Esophagus muscularis mucosa (tissue), 4 donors: ENCODE measurements at regions not wholly inside any gene's neighbourhood (a gene's known extent, or its start where the extent isn't known, plus 50 kb on each side); places are given as distances from the start of the nearest gene placed in this dataset.

Source experiments
- DNase-seq: peaks from one replicate; pipeline ENCODE4 v3.0.0-alpha.2; 2017; ENCODE audit errors: extremely low spot score
- H3K27ac ChIP-seq, 4 donors: fragments of 200-600 bp; sonication (generic); replicated peaks in 1 of 4; 1 replicate in 3 of 4; 2 replicates in 1 of 4; pipeline ENCODE4 v1.5.1; 2016 to 2019; ENCODE audit warnings: mild to moderate bottlenecking in 1 of 4
- H3K27me3 ChIP-seq, 4 donors: fragments of 200-600 bp; sonication (generic); one replicate each; pipeline versions ENCODE4 v1.5.1 to v1.6.0; 2016 to 2019
- H3K36me3 ChIP-seq, 4 donors: fragments of 200-600 bp; sonication (generic); one replicate each; pipeline ENCODE4 v1.5.1; 2016 to 2019
- H3K4me1 ChIP-seq, 4 donors: fragments of 200-600 bp; sonication (generic); one replicate each; pipeline ENCODE4 v1.5.1; 2016 to 2019
- H3K4me3 ChIP-seq, 4 donors: fragments of 200-600 bp; sonication (generic); 1 replicate in 2 of 4; 2 replicates in 2 of 4; pipeline ENCODE4 v1.5.1; 2016 to 2019; ENCODE audit warnings: mild to moderate bottlenecking in 4 of 4, moderate library complexity in 1 of 4
- H3K9me3 ChIP-seq, 4 donors: fragments of 200-600 bp; sonication (generic); 1 replicate in 3 of 4; 2 replicates in 1 of 4; pipeline ENCODE4 v1.5.1; 2016 to 2019
- EP300 ChIP-seq: sonication (generic); formaldehyde crosslinking; IDR thresholded peaks from one replicate; pipeline ENCODE4 v1.6.1; 2017; ENCODE audit warnings: antibody characterized with exemption
- POLR2A ChIP-seq: fragments of 450-650 bp; IDR thresholded peaks from one replicate; pipeline ENCODE4 v1.6.1; 2017; ENCODE audit warnings: antibody characterized with exemption, moderate library complexity, mild to moderate bottlenecking, low read depth
- POLR2AphosphoS5 ChIP-seq, 2 donors: sonication (generic); formaldehyde crosslinking; IDR thresholded peaks; one replicate each; pipeline ENCODE4 v1.6.1; 2017; ENCODE audit warnings: antibody characterized with exemption in 2 of 2
- WGBS: methylation state at CpG from one replicate; pipeline ENCODE4 v1.1.5; 2018; 5-methylcytosine and 5-hydroxymethylcytosine counted together
- intact Hi-C: fragments of 100-400 bp; cut with DNase I; formaldehyde crosslinking; loops from one replicate; pipeline ENCODE4 v1.15.1; 2023
- TF ChIP-seq, protein P1 (sequence below), 3 experiments: fragments of 200-600 bp in 2 of 3; fragments of 450-650 bp in 1 of 3; sonication (generic) in 2 of 3; IDR thresholded peaks; one replicate each; pipeline ENCODE4 v1.5.1; 2017 to 2019; ENCODE audit warnings: antibody characterized with exemption in 3 of 3, mild to moderate bottlenecking in 2 of 3, moderate library complexity in 1 of 3

DNA sequence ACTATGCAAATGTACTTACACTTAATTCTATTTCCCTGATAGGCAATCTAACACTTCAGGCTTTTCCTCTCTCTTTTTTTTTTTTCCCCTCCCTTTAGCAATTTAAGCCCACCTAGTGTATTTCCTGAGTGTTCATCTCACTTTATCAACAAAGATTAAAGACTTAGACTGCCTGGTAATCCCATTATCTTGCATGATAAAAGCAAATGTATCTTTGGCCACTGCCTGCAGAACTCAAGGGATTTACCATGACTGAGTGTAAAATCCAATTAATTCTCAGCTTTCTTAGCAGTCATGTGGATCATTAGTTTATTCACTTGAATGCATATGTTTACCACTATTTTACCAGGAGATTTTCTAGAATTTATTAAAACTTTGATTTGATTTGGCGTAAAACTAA is 1102.2 kb upstream of the GYPC start:
- Histone ChIP-seq H3K27me3 (no peaks in the 10 kb centered on the region), H3K4me3 (no peak overlapping the region), H3K36me3 (no peaks in the 10 kb centered on the region), H3K4me1 (no peaks in the 10 kb centered on the region), H3K9me3 (no peaks in the 10 kb centered on the region), H3K27ac (no peak overlapping the region)
- no peak for DNase-seq
- TF ChIP-seq POLR2A (no peak), POLR2AphosphoS5 (IDR thresholded peaks at IDR 0.05) (no peak)
- intact Hi-C loops: no loop called here
- 100% methylated on average over 1 of the region's 1 CpG for WGBS

DNA sequence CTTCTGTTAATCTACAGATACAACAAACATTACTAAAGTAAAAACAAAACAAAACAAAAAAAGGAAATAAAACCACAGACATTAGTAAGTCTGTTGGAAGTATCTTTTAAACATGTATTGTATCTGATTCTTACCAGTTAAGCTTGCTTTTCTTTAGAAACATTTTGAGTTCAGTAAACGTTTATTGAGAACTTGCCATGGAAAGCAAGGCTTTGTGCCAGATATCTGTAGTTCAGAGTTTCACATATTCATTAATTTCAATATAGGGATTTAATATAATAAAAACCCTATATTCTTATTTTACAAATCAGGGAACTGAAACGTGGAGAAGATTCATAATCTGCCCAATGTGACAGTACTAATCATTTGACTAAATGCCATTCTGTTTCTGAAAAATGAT is 1101.0 kb upstream of the GYPC start:
- WGBS: 49% methylated on average over 2 of the region's 2 CpGs
- H3K36me3 ChIP-seq: no peaks in the 10 kb centered on the region
- DNase-seq: no peak
- no peaks in the 10 kb centered on the region for H3K9me3 ChIP-seq
- no peak for TF ChIP-seq POLR2AphosphoS5 (IDR thresholded peaks at IDR 0.05)
- no peak for TF ChIP-seq POLR2A
- TF ChIP-seq EP300: no peak
- TF ChIP-seq, protein P1, sequence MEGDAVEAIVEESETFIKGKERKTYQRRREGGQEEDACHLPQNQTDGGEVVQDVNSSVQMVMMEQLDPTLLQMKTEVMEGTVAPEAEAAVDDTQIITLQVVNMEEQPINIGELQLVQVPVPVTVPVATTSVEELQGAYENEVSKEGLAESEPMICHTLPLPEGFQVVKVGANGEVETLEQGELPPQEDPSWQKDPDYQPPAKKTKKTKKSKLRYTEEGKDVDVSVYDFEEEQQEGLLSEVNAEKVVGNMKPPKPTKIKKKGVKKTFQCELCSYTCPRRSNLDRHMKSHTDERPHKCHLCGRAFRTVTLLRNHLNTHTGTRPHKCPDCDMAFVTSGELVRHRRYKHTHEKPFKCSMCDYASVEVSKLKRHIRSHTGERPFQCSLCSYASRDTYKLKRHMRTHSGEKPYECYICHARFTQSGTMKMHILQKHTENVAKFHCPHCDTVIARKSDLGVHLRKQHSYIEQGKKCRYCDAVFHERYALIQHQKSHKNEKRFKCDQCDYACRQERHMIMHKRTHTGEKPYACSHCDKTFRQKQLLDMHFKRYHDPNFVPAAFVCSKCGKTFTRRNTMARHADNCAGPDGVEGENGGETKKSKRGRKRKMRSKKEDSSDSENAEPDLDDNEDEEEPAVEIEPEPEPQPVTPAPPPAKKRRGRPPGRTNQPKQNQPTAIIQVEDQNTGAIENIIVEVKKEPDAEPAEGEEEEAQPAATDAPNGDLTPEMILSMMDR (IDR thresholded peaks at IDR 0.05): no peak
- no peaks in the 10 kb centered on the region for H3K4me1 ChIP-seq
- intact Hi-C loops: no loop called here
- no peaks in the 10 kb centered on the region for H3K27me3 ChIP-seq
- H3K27ac ChIP-seq: no peak overlapping the region
- no peak overlapping the region for H3K4me3 ChIP-seq

DNA sequence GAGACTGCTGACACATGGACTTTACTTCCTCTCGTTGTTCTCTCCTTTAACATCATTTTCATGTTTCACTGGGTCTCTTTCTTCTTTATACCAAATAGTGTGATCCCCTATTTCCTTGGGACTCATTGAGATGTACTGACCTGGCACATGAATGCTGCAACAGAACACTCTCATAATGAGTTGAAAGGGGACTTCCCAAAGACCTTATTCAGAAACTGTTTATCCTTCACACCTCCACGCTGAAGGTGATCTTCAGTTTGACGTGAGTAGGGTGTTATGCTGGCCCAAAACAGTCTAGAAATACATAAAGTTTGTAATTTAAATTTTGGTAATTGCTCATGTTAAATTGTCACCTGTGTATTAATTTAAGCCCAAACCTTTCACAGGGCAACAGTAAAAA is 1096.8 kb upstream of the GYPC start:
- WGBS: 83% methylated on average over 3 of the region's 3 CpGs
- Histone ChIP-seq H3K9me3 (no peaks in the 10 kb centered on the region), H3K27me3 (no peaks in the 10 kb centered on the region), H3K27ac (no peak overlapping the region), H3K36me3 (no peaks in the 10 kb centered on the region), H3K4me3 (no peak overlapping the region), H3K4me1 (no peaks in the 10 kb centered on the region)
- DNase-seq: no peak
- TF ChIP-seq EP300: no peak
- TF ChIP-seq POLR2A: no peak
- TF ChIP-seq, protein P1 (IDR thresholded peaks at IDR 0.05): no peak
- no peak for TF ChIP-seq POLR2AphosphoS5 (IDR thresholded peaks at IDR 0.05)
- intact Hi-C loops: no loop called here

DNA sequence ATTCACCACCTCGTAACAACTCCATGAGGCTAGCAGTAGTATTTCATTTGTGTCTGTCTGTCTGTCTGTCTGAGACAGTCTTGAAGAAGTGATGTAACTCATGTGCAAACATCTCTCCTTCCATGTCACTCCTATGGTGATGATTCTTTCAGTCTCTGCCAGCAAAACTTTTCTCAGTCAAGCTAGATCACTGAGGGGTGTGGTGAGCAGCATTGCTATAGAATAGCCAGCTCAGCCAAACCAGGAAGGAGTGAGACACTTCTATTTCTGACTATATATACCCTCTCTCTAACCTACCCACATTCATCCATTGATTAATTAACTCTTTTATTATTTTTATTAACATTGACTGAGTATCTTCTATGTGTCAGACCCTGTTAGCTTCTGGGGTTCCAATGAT is 1095.1 kb upstream of the GYPC start:
- no peak overlapping the region for H3K4me3 ChIP-seq
- H3K36me3 ChIP-seq: no peaks in the 10 kb centered on the region
- H3K4me1 ChIP-seq: no peaks in the 10 kb centered on the region
- WGBS: 74% methylated on average over 1 of the region's 1 CpG
- TF ChIP-seq EP300: no peak
- H3K27me3 ChIP-seq: no peaks in the 10 kb centered on the region
- no peak overlapping the region for H3K27ac ChIP-seq
- intact Hi-C loops: no loop called here
- no peaks in the 10 kb centered on the region for H3K9me3 ChIP-seq
- no peak for DNase-seq

DNA sequence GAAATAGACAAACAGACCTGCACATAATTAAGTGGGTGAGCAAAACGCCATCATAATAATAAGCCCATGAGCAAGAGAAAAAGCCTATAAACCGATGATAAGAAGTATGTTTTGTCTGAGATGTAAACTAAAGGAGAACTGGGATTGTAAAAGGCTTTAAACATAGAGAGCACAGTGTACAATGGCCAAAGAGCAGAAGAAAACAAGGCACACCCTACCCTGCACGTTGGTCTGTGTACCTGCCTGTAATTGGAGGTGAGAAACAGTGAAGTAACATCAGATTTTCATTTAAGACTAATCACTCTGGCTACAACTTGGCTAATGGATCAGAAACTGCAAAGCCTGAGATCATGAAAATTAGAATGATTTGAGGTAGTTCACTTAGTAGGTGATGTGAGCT is 1094.7 kb upstream of the GYPC start:
- WGBS: 67% methylated on average over 3 of the region's 3 CpGs
- TF ChIP-seq, protein P1 (IDR thresholded peaks at IDR 0.05): no peak
- TF ChIP-seq POLR2A: no peak
- no peak for TF ChIP-seq POLR2AphosphoS5 (IDR thresholded peaks at IDR 0.05)
- no peak for TF ChIP-seq EP300

DNA sequence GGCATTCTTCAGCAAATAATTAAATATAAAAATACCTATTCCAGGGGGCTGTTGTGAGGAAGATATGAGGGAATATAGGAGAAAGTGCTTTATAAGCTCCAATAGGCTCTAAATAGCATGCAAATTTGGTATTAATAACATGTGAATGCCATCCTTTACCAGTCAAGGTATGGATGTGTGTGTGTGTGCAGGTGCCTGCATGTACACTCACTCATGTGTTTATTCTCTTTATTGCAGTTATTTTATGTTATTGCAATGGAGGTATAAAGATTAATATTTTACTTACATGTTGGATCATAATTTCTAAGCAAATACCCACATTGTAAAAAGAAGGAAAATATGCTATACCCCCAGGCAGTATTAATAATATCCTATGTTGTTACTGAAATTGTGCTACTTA is 1093.0 kb upstream of the GYPC start:
- Histone ChIP-seq H3K36me3 (no peaks in the 10 kb centered on the region), H3K4me1 (no peaks in the 10 kb centered on the region), H3K9me3 (no peaks in the 10 kb centered on the region), H3K27ac (no peak overlapping the region), H3K27me3 (no peaks in the 10 kb centered on the region), H3K4me3 (no peak overlapping the region)
- intact Hi-C loops: no loop called here
- TF ChIP-seq POLR2AphosphoS5 (IDR thresholded peaks at IDR 0.05): no peak
- TF ChIP-seq, protein P1 (IDR thresholded peaks at IDR 0.05): no peak
- no peak for TF ChIP-seq EP300
- TF ChIP-seq POLR2A: no peak
- no peak for DNase-seq

More for the DNA sequence above, 1094.7 kb upstream of the GYPC start:
- H3K4me3 ChIP-seq: no peak overlapping the region
- no peaks in the 10 kb centered on the region for H3K36me3 ChIP-seq
- H3K27me3 ChIP-seq: no peaks in the 10 kb centered on the region
- H3K9me3 ChIP-seq: no peaks in the 10 kb centered on the region
- H3K27ac ChIP-seq: no peak overlapping the region
- no peaks in the 10 kb centered on the region for H3K4me1 ChIP-seq
- no peak for DNase-seq
- intact Hi-C loops: no loop called here
